Smooth muscle cell (in vitro differentiated cells): ENCODE measurements at regions not wholly inside any gene's neighbourhood (a gene's known extent, or its start where the extent isn't known, plus 50 kb on each side); places are given as distances from the start of the nearest gene placed in this dataset.

Experiments used
- DNase-seq: peaks from one replicate; lab custom pipeline; 2025; ENCODE audit not compliant: unreplicated experiment; lab: John Stamatoyannopoulos, UW
- H2AFZ ChIP-seq: fragments of 200-600 bp; sonication (generic); 2 replicates; pipeline ENCODE4 v1.6.0; 2016; ENCODE audit warnings: antibody characterized with exemption, low read depth, mild to moderate bottlenecking
- H3F3A ChIP-seq: fragments of 200-600 bp; sonication (generic); 2 replicates; pipeline ENCODE4 v1.6.0; 2017; ENCODE audit warnings: antibody characterized with exemption, low read depth
- H3K27ac ChIP-seq: fragments of 200-600 bp; sonication (generic); 2 replicates; pipeline ENCODE4 v1.5.1; 2016; ENCODE audit warnings: low read depth, mild to moderate bottlenecking
- H3K27me3 ChIP-seq: fragments of 200-600 bp; sonication (generic); 2 replicates; pipeline ENCODE4 v1.6.1; 2016; ENCODE audit warnings: low read depth, mild to moderate bottlenecking
- H3K36me3 ChIP-seq: fragments of 200-600 bp; sonication (generic); 2 replicates; pipeline ENCODE4 v1.5.1; 2016; ENCODE audit warnings: low read depth
- H3K4me1 ChIP-seq: fragments of 200-600 bp; sonication (generic); 2 replicates; pipeline ENCODE4 v1.5.1; 2016; ENCODE audit warnings: low read depth
- H3K4me2 ChIP-seq: fragments of 200-600 bp; sonication (generic); 2 replicates; pipeline ENCODE4 v1.6.0; 2016; ENCODE audit warnings: mild to moderate bottlenecking
- H3K4me3 ChIP-seq: fragments of 200-600 bp; sonication (generic); 2 replicates; pipeline ENCODE4 v1.5.1; 2016; ENCODE audit warnings: mild to moderate bottlenecking
- H3K79me2 ChIP-seq: fragments of 200-600 bp; sonication (generic); 2 replicates; pipeline ENCODE4 v1.6.0; 2016; ENCODE audit warnings: low read depth, mild to moderate bottlenecking
- H3K9ac ChIP-seq: fragments of 200-600 bp; sonication (generic); 2 replicates; pipeline ENCODE4 v1.6.0; 2016; ENCODE audit warnings: low read depth
- H3K9me3 ChIP-seq: fragments of 200-600 bp; sonication (generic); replicated peaks from 2 replicates; pipeline ENCODE4 v1.5.1; 2016; ENCODE audit warnings: low read depth
- H4K20me1 ChIP-seq: fragments of 200-600 bp; sonication (generic); 2 replicates; pipeline ENCODE4 v1.6.0; 2016; ENCODE audit warnings: low read depth
- CTCF ChIP-seq: fragments of 200-600 bp; sonication (generic); IDR thresholded peaks from 2 replicates; pipeline ENCODE4 v1.5.1; 2017; ENCODE audit warnings: borderline replicate concordance, mild to moderate bottlenecking, antibody characterized with exemption; ENCODE audit not compliant: insufficient read depth, poor library complexity, severe bottlenecking
- WGBS: methylation state at CpG from one replicate; pipeline ENCODE4 v1.1.7; 2016; ENCODE audit warnings: low lambda C conversion rate; 5-methylcytosine and 5-hydroxymethylcytosine counted together

DNA sequence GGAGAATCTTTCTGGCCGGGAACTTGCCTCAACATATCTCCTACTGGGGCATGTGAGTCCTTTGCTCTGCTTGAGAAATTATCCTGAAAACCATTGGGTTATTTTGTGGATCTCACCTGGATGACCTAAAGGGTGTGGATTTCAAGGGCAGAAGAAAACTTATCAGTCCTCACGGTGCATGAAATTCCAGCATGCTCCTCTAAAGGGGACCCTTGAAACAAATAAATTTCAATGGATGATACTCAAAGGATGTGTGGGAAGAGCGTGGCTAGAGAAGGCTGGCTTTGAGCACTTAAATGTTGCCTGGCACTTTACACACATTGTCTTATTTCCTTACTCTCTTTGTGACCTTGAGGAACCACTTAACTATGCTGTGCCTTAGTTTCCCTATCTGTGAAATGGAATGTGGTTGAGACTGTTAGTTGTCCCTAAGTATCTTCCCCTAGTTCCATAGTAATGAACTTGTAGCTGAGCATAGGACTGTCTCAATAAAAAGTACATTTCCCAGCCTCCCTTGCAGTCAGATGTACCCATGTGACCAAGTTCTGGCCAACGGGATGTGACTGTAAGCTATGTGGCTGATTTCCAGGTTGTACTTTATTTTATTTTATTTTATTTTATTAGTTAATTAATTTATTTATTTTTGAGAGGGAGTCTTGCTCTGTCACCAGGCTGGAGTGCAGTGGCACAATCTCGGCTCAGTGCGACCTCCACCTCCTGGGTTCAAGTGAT, 81.9 kb upstream of the PTPN1 start:
- H3K4me3 ChIP-seq = no peak overlapping the region
- no peak for TF ChIP-seq CTCF
- H2AFZ ChIP-seq = no peak overlapping the region
- no peaks in the 10 kb centered on the region for H4K20me1 ChIP-seq
- H3K4me1 ChIP-seq = peaks cover 7% of the 10 kb centered on the region
- H3K27me3 ChIP-seq = no peaks in the 10 kb centered on the region
- no peak for DNase-seq
- no peaks in the 10 kb centered on the region for H3K9me3 ChIP-seq
- H3K4me2 ChIP-seq = no peak overlapping the region
- WGBS = 87% methylated on average over 6 of the region's 6 CpGs
- H3K36me3 ChIP-seq = no peaks in the 10 kb centered on the region
- H3K79me2 ChIP-seq = no peaks in the 10 kb centered on the region
- no peak overlapping the region for H3K9ac ChIP-seq
- H3F3A ChIP-seq = no peaks in the 10 kb centered on the region
- H3K27ac ChIP-seq = no peak overlapping the region

GRCh38 chr20:50429412-50429811, 80.8 kb upstream of the PTPN1 start:
- no peaks in the 10 kb centered on the region for H3F3A ChIP-seq
- H2AFZ ChIP-seq = no peak overlapping the region
- no peaks in the 10 kb centered on the region for H3K27me3 ChIP-seq
- H3K4me3 ChIP-seq = no peak overlapping the region
- H3K4me1 ChIP-seq = peaks cover 7% of the 10 kb centered on the region
- 78% methylated on average over 5 of the region's 5 CpGs for WGBS
- H3K9me3 ChIP-seq = no peaks in the 10 kb centered on the region
- H3K79me2 ChIP-seq = no peaks in the 10 kb centered on the region
- H3K36me3 ChIP-seq = no peaks in the 10 kb centered on the region
- H3K4me2 ChIP-seq = no peak overlapping the region
- DNase-seq = no peak
- no peak for TF ChIP-seq CTCF
- no peak overlapping the region for H3K27ac ChIP-seq
- H4K20me1 ChIP-seq = no peaks in the 10 kb centered on the region
- no peak overlapping the region for H3K9ac ChIP-seq

DNA sequence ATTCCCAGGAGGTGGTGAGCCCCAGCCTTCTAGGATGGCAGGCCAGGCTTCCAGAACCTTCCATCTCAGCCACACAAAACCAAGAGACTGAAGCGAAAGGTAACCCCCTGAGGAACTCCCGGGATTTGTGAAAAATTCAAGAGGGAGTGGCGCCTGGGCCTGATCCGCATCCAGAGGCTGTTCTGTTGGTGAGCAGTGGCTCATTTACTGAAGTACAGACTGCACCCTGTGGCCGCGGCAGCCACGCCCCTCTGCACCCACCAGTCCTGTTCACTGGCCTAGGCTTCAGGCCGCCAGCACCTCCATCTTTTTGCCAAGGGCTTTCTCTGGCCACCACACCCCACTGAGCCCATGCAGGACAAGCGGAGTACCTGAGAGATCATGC, 79.1 kb upstream of the PTPN1 start:
- Histone ChIP-seq H3K36me3 (no peaks in the 10 kb centered on the region), H3K79me2 (no peaks in the 10 kb centered on the region), H3K4me3 (no peak overlapping the region), H2AFZ (no peak overlapping the region), H3K9me3 (no peaks in the 10 kb centered on the region), H3F3A (no peaks in the 10 kb centered on the region), H3K4me1 (peaks cover 7% of the 10 kb centered on the region), H3K4me2 (no peak overlapping the region), H3K9ac (no peak overlapping the region), H4K20me1 (no peaks in the 10 kb centered on the region), H3K27ac (no peak overlapping the region), H3K27me3 (no peaks in the 10 kb centered on the region)
- no peak for DNase-seq
- 82% methylated on average over 9 of the region's 9 CpGs for WGBS
- TF ChIP-seq CTCF = no peak
